HEK293 (cell line): ENCODE measurements at regions not wholly inside any gene's neighbourhood (a gene's known extent, or its start where the extent isn't known, plus 50 kb on each side); places are given as distances from the start of the nearest gene placed in this dataset.

ENCODE experiments used
- CTCF ChIA-PET: fragments of 350-600 bp; formaldehyde crosslinking; extraction: SDS; loops from one replicate; lab custom pipeline; 2021; ENCODE audit warnings: antibody characterized with exemption; lab: Yijun Ruan, JAX
- POLR2A ChIA-PET: fragments of 300-600 bp; formaldehyde crosslinking; extraction: SDS; loops from one replicate; lab custom pipeline; 2020; ENCODE audit warnings: antibody characterized with exemption, inconsistent platforms; lab: Yijun Ruan, JAX
- H3K27ac ChIP-seq: fragments of 200-500 bp; sonication (Bioruptor generic); 2 replicates; pipeline ENCODE4 v1.5.1; 2014; ENCODE audit warnings: low read depth, low read length, control low read depth, inconsistent platforms; ENCODE audit errors: extremely low read depth
- H3K36me3 ChIP-seq, 2 experiments: fragments of 200-500 bp in 1 of 2; sonication (Bioruptor generic) in 1 of 2; 1 replicate in 1 of 2; 2 replicates in 1 of 2; pipeline ENCODE4 v1.5.1; 2014 to 2017; ENCODE audit warnings: inconsistent platforms in 2 of 2, low read length in 2 of 2; ENCODE audit not compliant: control insufficient read depth in 2 of 2, insufficient read depth in 1 of 2
- H3K4me1 ChIP-seq: fragments of 200-500 bp; sonication (Bioruptor generic); 2 replicates; pipeline ENCODE4 v1.5.1; 2014; ENCODE audit warnings: mild to moderate bottlenecking, low read length, inconsistent platforms; ENCODE audit not compliant: control insufficient read depth, insufficient read depth
- H3K4me3 ChIP-seq: 2 replicates; pipeline ENCODE4 v1.5.1; 2011; ENCODE audit warnings: low read depth, mild to moderate bottlenecking, control low read depth, low read length, moderate library complexity
- H3K9me3 ChIP-seq: fragments of 200-500 bp; sonication (Bioruptor generic); 2 replicates; pipeline ENCODE4 v1.5.1; 2014; ENCODE audit warnings: low read depth, low read length, inconsistent platforms; ENCODE audit not compliant: control insufficient read depth, insufficient read depth
- EGR2 ChIP-seq: fragments of 450-650 bp; formaldehyde crosslinking; IDR thresholded peaks from 2 replicates; pipeline ENCODE4 v1.5.1; 2016; ENCODE audit warnings: low read depth, missing biosample characterization, missing genetic modification characterization
- GLIS1 ChIP-seq: fragments of 450-650 bp; formaldehyde crosslinking; IDR thresholded peaks from 2 replicates; pipeline ENCODE4 v1.5.1; 2016; ENCODE audit warnings: missing biosample characterization, missing genetic modification characterization
- IKZF3 ChIP-seq: fragments of 450-650 bp; IDR thresholded peaks from 2 replicates; pipeline ENCODE4 v1.5.0; 2018; ENCODE audit warnings: missing biosample characterization, mild to moderate bottlenecking, missing genetic modification characterization, moderate library complexity
- KLF1 ChIP-seq: fragments of 450-650 bp; formaldehyde crosslinking; IDR thresholded peaks from 2 replicates; pipeline ENCODE4 v1.5.1; 2016; ENCODE audit warnings: missing biosample characterization, missing genetic modification characterization
- KLF16 ChIP-seq: fragments of 450-650 bp; formaldehyde crosslinking; IDR thresholded peaks from 2 replicates; pipeline ENCODE4 v1.5.1; 2017; ENCODE audit warnings: missing biosample characterization, missing genetic modification characterization
- KLF8 ChIP-seq: fragments of 450-650 bp; formaldehyde crosslinking; IDR thresholded peaks from 2 replicates; pipeline ENCODE4 v1.5.1; 2016; ENCODE audit warnings: missing biosample characterization, missing genetic modification characterization
- OSR2 ChIP-seq: fragments of 450-650 bp; formaldehyde crosslinking; IDR thresholded peaks from 2 replicates; pipeline ENCODE4 v1.5.1; 2016; ENCODE audit warnings: missing biosample characterization, missing genetic modification characterization
- SCRT1 ChIP-seq: fragments of 450-650 bp; formaldehyde crosslinking; IDR thresholded peaks from 2 replicates; pipeline ENCODE4 v1.5.1; 2016; ENCODE audit warnings: missing biosample characterization, missing genetic modification characterization, borderline replicate concordance
- ZBTB48 ChIP-seq: fragments of 450-650 bp; formaldehyde crosslinking; IDR thresholded peaks from 2 replicates; pipeline ENCODE4 v1.5.1; 2016; ENCODE audit warnings: missing biosample characterization, missing genetic modification characterization
- ZNF132 ChIP-seq: fragments of 450-650 bp; formaldehyde crosslinking; IDR thresholded peaks from 2 replicates; pipeline ENCODE4 v1.5.1; 2017; ENCODE audit warnings: missing biosample characterization, missing genetic modification characterization, borderline replicate concordance
- ZNF19 ChIP-seq: fragments of 450-650 bp; formaldehyde crosslinking; IDR thresholded peaks from 2 replicates; pipeline ENCODE4; 2016; ENCODE audit warnings: missing biosample characterization, missing genetic modification characterization, low read depth
- ZNF324 ChIP-seq: fragments of 450-650 bp; formaldehyde crosslinking; IDR thresholded peaks from 2 replicates; pipeline ENCODE4 v1.5.1; 2016; ENCODE audit warnings: missing biosample characterization, missing genetic modification characterization
- ZNF549 ChIP-seq: fragments of 450-650 bp; IDR thresholded peaks from 2 replicates; pipeline ENCODE4 v1.5.1; 2018; ENCODE audit warnings: missing biosample characterization, missing genetic modification characterization, mild to moderate bottlenecking, inconsistent platforms, moderate library complexity
- ZNF626 ChIP-seq: fragments of 450-650 bp; sonication (Bioruptor Pico); formaldehyde crosslinking; IDR thresholded peaks from 2 replicates; pipeline ENCODE4 v1.5.1; 2018; ENCODE audit warnings: missing biosample characterization, missing genetic modification characterization, inconsistent platforms
- ZNF76 ChIP-seq: fragments of 450-650 bp; formaldehyde crosslinking; IDR thresholded peaks from 2 replicates; pipeline ENCODE4; 2016; ENCODE audit warnings: low read depth, missing biosample characterization, missing genetic modification characterization, borderline replicate concordance
- ZNF768 ChIP-seq: fragments of 450-650 bp; formaldehyde crosslinking; IDR thresholded peaks from 2 replicates; pipeline ENCODE4 v1.5.1; 2018; ENCODE audit warnings: missing biosample characterization, mild to moderate bottlenecking, missing genetic modification characterization
- ZNF830 ChIP-seq: fragments of 450-650 bp; IDR thresholded peaks from 2 replicates; pipeline ENCODE4 v1.5.0; 2018; ENCODE audit warnings: missing biosample characterization, missing genetic modification characterization, low read depth, mild to moderate bottlenecking, moderate library complexity
- ZNF837 ChIP-seq: fragments of 450-650 bp; formaldehyde crosslinking; IDR thresholded peaks from 2 replicates; pipeline ENCODE4 v1.5.1; 2016; ENCODE audit warnings: missing biosample characterization, missing genetic modification characterization
- ZSCAN23 ChIP-seq: fragments of 450-650 bp; formaldehyde crosslinking; IDR thresholded peaks from 2 replicates; pipeline ENCODE4 v1.5.1; 2016; ENCODE audit warnings: missing biosample characterization, missing genetic modification characterization
- TF ChIP-seq, protein P1 (sequence below): fragments of 450-650 bp; formaldehyde crosslinking; IDR thresholded peaks from 2 replicates; pipeline ENCODE4 v1.5.1; 2016; ENCODE audit warnings: missing biosample characterization, missing genetic modification characterization
- TF ChIP-seq, protein P2 (sequence below): fragments of 450-650 bp; formaldehyde crosslinking; IDR thresholded peaks from 2 replicates; pipeline ENCODE4 v1.5.1; 2016; ENCODE audit warnings: missing biosample characterization, missing genetic modification characterization
- TF ChIP-seq, protein P3 (sequence below): fragments of 450-650 bp; formaldehyde crosslinking; IDR thresholded peaks from 2 replicates; pipeline ENCODE4 v1.5.1; 2017; ENCODE audit warnings: missing biosample characterization, missing genetic modification characterization
- TF ChIP-seq, protein P4 (sequence below): sonication (generic); formaldehyde crosslinking; IDR thresholded peaks from 2 replicates; pipeline ENCODE4 v1.8.1; 2022; ENCODE audit warnings: mild to moderate bottlenecking, moderate library complexity, missing genetic modification reagents
- TF ChIP-seq, protein P5 (sequence below): fragments of 450-650 bp; formaldehyde crosslinking; IDR thresholded peaks from 2 replicates; pipeline ENCODE4 v1.5.1; 2016; ENCODE audit warnings: missing biosample characterization, missing genetic modification characterization, borderline replicate concordance
- TF ChIP-seq, protein P6 (sequence below): fragments of 450-650 bp; formaldehyde crosslinking; IDR thresholded peaks from 2 replicates; pipeline ENCODE4 v1.5.1; 2016; ENCODE audit warnings: missing biosample characterization, missing genetic modification characterization

DNA sequence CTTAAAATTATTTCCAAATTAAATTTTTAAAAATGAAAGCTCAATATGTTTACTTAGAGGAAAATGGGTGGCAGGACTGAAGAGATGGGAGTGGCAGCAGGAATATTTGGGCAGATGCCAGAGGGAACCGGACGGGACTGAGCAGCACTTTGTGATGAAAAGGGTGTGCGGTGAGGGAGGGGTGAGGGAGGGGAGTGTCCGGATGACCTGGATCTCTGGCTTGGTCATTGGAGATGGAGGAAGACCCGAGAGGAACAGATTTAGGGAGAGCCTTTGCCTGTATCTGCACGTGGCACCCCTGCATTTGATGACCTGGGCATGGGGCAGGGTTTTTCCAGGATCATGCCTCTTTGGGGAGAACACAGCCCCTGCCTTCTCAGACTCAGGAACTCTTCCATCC, 201.1 kb upstream of the MVB12B start:
- TF ChIP-seq ZNF549 (no peak), KLF16 (no peak), ZNF76 (tag by site-specific recombination) (no peak), IKZF3 (tag by site-specific recombination) (no peak), GLIS1 (tag by site-specific recombination) (no peak), ZNF324 (tag by site-specific recombination) (no peak), ZSCAN23 (tag by site-specific recombination) (no peak)
- Histone ChIP-seq H3K4me3 (no peak overlapping the region), H3K9me3 (no peaks in the 10 kb centered on the region), H3K4me1 (no peaks in the 10 kb centered on the region), H3K27ac (no peak overlapping the region), H3K36me3 (no peaks in the 10 kb centered on the region)
- ChIA-PET POLR2A (no interaction called here), CTCF (interaction anchor here (0.6 kb wide), 1 partner anchor 29 kb away, joined by 3 read pairs; no protein-coding TSS in a partner anchor)

DNA sequence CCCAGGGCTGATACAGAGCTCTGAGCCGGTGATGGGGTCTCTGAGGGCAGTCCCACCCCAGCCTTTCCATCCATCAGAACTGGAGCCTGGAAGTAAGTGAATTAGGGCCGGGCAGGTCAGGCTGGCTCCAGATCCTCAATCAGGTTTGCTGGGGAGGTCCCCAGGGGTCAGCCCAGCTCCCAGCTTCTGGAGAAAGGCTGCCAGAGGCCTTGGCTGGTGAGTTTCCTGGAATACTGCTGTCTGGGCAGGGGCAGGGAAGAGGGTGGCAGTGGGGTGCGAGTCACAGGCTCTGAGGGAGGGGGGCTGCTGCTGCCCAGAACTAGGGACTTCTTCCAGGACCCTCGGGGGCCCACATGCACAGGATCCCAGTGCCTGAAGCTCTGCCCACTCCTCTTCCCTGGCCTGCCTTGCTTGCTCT, 200.6 kb upstream of the MVB12B start:
- Histone ChIP-seq H3K4me3 (no peak overlapping the region), H3K36me3 (no peaks in the 10 kb centered on the region), H3K9me3 (no peaks in the 10 kb centered on the region), H3K4me1 (no peaks in the 10 kb centered on the region), H3K27ac (no peak overlapping the region)
- POLR2A ChIA-PET, result no interaction called here
- CTCF ChIA-PET, result interaction anchor here (0.6 to 0.7 kb wide), 2 partner anchors 28 to 416 kb away, joined by 3 to 7 read pairs; no protein-coding TSS in a partner anchor
- TF ChIP-seq, protein P1, sequence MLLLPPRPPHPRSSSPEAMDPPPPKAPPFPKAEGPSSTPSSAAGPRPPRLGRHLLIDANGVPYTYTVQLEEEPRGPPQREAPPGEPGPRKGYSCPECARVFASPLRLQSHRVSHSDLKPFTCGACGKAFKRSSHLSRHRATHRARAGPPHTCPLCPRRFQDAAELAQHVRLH (tag by site-specific recombination), result no peak
- TF ChIP-seq ZNF132 (tag by site-specific recombination) (no peak), ZNF324 (tag by site-specific recombination) (no peak), ZNF626 (tag by site-specific recombination) (no peak), ZNF19 (tag by site-specific recombination) (no peak), EGR2 (no peak), ZBTB48 (no peak), KLF8 (tag by site-specific recombination) (no peak), ZNF837 (tag by site-specific recombination) (no peak), SCRT1 (tag by site-specific recombination) (no peak), ZNF830 (tag by site-specific recombination) (no peak), OSR2 (tag by site-specific recombination) (no peak), KLF1 (no peak), ZNF768 (tag by site-specific recombination) (no peak)
- TF ChIP-seq, protein P2, sequence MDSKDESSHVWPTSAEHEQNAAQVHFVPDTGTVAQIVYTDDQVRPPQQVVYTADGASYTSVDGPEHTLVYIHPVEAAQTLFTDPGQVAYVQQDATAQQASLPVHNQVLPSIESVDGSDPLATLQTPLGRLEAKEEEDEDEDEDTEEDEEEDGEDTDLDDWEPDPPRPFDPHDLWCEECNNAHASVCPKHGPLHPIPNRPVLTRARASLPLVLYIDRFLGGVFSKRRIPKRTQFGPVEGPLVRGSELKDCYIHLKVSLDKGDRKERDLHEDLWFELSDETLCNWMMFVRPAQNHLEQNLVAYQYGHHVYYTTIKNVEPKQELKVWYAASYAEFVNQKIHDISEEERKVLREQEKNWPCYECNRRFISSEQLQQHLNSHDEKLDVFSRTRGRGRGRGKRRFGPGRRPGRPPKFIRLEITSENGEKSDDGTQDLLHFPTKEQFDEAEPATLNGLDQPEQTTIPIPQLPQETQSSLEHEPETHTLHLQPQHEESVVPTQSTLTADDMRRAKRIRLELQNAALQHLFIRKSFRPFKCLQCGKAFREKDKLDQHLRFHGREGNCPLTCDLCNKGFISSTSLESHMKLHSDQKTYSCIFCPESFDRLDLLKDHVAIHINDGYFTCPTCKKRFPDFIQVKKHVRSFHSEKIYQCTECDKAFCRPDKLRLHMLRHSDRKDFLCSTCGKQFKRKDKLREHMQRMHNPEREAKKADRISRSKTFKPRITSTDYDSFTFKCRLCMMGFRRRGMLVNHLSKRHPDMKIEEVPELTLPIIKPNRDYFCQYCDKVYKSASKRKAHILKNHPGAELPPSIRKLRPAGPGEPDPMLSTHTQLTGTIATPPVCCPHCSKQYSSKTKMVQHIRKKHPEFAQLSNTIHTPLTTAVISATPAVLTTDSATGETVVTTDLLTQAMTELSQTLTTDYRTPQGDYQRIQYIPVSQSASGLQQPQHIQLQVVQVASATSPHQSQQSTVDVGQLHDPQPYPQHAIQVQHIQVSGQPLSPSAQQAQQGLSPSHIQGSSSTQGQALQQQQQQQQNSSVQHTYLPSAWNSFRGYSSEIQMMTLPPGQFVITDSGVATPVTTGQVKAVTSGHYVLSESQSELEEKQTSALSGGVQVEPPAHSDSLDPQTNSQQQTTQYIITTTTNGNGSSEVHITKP, result no peak
- TF ChIP-seq, protein P3, sequence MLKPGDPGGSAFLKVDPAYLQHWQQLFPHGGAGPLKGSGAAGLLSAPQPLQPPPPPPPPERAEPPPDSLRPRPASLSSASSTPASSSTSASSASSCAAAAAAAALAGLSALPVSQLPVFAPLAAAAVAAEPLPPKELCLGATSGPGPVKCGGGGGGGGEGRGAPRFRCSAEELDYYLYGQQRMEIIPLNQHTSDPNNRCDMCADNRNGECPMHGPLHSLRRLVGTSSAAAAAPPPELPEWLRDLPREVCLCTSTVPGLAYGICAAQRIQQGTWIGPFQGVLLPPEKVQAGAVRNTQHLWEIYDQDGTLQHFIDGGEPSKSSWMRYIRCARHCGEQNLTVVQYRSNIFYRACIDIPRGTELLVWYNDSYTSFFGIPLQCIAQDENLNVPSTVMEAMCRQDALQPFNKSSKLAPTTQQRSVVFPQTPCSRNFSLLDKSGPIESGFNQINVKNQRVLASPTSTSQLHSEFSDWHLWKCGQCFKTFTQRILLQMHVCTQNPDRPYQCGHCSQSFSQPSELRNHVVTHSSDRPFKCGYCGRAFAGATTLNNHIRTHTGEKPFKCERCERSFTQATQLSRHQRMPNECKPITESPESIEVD, result no peak
- TF ChIP-seq, protein P4, sequence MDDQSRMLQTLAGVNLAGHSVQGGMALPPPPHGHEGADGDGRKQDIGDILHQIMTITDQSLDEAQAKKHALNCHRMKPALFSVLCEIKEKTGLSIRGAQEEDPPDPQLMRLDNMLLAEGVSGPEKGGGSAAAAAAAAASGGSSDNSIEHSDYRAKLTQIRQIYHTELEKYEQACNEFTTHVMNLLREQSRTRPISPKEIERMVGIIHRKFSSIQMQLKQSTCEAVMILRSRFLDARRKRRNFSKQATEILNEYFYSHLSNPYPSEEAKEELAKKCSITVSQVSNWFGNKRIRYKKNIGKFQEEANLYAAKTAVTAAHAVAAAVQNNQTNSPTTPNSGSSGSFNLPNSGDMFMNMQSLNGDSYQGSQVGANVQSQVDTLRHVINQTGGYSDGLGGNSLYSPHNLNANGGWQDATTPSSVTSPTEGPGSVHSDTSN (CRISPR knock-in tag), result no peak
- TF ChIP-seq, protein P5, sequence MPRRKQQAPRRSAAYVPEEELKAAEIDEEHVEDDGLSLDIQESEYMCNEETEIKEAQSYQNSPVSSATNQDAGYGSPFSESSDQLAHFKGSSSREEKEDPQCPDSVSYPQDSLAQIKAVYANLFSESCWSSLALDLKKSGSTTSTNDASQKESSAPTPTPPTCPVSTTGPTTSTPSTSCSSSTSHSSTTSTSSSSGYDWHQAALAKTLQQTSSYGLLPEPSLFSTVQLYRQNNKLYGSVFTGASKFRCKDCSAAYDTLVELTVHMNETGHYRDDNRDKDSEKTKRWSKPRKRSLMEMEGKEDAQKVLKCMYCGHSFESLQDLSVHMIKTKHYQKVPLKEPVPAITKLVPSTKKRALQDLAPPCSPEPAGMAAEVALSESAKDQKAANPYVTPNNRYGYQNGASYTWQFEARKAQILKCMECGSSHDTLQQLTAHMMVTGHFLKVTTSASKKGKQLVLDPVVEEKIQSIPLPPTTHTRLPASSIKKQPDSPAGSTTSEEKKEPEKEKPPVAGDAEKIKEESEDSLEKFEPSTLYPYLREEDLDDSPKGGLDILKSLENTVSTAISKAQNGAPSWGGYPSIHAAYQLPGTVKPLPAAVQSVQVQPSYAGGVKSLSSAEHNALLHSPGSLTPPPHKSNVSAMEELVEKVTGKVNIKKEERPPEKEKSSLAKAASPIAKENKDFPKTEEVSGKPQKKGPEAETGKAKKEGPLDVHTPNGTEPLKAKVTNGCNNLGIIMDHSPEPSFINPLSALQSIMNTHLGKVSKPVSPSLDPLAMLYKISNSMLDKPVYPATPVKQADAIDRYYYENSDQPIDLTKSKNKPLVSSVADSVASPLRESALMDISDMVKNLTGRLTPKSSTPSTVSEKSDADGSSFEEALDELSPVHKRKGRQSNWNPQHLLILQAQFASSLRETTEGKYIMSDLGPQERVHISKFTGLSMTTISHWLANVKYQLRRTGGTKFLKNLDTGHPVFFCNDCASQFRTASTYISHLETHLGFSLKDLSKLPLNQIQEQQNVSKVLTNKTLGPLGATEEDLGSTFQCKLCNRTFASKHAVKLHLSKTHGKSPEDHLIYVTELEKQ, result no peak
- TF ChIP-seq, protein P6, sequence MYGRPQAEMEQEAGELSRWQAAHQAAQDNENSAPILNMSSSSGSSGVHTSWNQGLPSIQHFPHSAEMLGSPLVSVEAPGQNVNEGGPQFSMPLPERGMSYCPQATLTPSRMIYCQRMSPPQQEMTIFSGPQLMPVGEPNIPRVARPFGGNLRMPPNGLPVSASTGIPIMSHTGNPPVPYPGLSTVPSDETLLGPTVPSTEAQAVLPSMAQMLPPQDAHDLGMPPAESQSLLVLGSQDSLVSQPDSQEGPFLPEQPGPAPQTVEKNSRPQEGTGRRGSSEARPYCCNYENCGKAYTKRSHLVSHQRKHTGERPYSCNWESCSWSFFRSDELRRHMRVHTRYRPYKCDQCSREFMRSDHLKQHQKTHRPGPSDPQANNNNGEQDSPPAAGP (tag by site-specific recombination), result no peak
